Pons (tissue), 1 donor: ENCODE measurements at regions not wholly inside any gene's neighbourhood (a gene's known extent, or its start where the extent isn't known, plus 50 kb on each side); places are given as distances from the start of the nearest gene placed in this dataset.
"Not testable (repeated sequence)": the region's sequence is repeated elsewhere in the genome, so short reads cannot be mapped to it uniquely, and the experiment has no call there.

Experiments
- DNase-seq: peaks from one replicate; pipeline ENCODE4 v3.0.0-alpha.2; 2016; ENCODE audit warnings: low spot score

GRCh38 chr5:164298165-164298564 is 792.7 kb downstream of the MAT2B start:
- DNase-seq, result no peak

DNA sequence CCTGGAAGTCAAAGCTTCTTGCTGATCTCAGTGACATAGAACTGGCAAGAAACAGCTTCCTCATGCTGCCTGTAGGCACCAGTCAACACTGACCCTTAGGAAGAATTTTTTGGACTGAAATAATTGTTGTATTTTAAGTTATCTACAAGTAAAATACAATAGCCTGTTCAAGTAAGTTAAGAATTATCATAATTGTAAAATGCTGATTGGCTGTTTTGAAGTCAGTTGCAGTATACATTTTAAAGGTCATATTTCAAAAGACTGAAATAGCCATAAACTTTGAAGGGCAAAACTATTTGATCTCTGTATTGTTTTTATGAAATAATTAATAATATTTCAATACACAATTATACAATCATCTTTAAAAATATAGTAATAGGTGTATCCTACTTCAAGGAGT is 794.9 kb downstream of the MAT2B start:
- DNase-seq, result no peak

DNA sequence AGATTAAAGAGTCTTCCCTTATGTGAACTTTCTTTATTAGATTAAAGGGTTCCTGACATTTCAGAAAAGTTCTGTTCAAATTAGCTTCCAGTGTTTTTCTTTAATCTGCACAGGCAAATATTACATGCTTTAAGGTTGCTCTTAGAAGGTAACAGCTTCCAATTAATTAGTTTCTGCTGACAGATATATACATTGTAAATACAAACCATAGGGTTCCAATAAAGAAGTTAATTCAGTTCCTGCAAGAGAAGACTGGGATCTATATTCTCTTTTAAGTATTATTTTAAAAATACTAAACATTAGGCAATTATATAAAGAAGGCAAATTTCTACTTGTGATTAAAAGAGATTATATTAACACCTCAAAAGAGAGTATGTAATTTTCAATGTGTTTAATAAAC is 795.7 kb downstream of the MAT2B start:
- no peak for DNase-seq

GRCh38 chr5:164301708-164302107 is 796.3 kb downstream of the MAT2B start:
- no peak for DNase-seq

DNA sequence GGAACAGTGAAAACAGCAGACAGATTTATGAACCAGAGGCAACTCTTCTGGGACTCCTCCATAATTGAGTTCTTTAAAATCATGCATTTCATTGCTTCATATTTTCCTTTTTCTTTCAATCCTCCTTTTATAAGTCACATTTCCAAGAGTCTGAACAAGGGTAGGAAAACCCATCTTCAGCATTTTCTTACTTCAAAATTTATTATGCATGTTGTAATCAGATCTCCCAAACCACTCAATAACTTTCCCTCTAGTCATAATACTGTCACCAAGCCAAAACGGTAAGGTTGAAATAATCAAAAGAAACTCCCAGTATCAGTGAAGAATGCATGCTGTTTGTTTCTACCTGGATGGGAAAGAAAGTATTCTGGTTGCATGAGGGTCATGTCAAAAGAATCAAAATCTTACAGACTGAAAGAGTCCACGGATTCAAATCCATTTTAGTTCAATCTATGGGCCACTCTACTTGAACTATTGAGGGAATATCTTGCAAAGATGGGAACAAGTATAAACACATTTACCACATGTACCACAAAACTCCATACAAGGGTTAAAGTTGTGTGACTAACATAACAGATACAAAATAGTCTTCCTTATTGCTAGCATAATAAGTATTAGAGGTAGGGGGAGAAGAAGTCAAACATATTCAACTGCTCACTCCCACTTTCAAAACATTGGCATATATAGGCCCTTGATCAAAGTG is 797.3 kb downstream of the MAT2B start:
- no peak for DNase-seq

DNA sequence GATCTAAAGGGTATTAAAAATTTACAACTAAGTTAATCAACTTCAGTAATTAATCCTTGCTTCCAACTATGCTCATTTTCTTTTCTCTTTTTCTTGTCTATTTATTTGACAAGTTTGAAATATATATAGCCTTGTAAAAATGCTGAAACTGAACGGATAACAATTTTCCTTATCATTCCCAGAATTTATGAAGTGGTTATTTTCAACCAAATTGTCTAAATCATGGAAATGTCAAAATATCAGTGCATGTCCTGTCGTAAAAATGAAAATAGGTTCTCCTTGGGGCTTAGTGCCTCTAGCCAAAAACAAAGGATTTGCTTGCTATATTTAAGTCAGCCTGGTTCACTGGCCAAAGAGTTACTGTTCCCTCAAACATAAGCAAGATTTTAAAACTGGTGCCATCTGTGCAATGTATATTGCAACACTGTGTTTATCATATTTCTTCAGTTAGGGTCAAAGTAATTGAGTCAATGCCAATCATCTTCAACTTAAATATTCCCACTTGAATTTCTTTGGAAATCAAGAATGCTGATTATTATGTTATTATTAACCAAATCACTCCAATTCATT is 798.3 kb downstream of the MAT2B start:
- DNase-seq, result no peak

- DNase-seq, result no peak
Measured at GRCh38 chr5:164306662-164307061, 801.2 kb downstream of the MAT2B start.

- no peak for DNase-seq
Measured at GRCh38 chr5:164312801-164313200, 807.4 kb downstream of the MAT2B start.

DNA sequence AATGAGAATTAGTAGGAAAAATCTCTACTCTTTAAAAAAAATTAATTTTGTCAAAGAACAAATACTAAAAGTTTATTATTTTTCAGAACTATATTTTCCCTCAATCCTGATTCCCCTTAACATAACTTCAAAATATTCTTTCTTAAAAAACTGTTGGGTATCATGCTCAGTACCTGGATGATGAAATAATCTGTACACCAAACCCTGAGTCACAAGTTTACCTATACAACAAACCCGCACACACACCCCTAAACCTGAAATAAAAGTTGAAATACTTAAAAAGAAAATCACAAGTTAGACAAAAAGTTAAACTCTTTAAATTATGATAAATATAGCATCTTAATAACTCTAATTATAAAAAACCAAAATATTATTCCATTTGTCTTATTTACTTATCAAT is 812.3 kb downstream of the MAT2B start:
- DNase-seq, result no peak

DNA sequence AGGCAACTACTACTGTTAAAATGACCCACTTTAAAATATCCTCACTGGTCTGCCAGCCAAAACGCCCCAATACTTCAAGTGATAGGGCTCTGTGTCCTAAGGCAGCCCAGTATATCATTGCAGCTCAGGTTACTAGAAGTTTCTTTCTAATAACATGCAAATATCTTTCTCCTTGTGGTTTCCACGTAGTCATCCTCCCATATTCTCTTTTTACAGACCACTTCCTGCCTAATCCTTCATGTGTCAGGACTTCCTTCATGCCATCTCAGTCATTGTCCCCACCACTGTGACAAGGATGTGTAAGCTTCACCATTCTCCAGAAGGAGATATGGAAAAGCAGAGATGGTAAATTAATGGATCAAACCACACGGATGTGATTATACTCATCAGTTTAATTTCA is 813.7 kb downstream of the MAT2B start:
- DNase-seq, result no peak

DNA sequence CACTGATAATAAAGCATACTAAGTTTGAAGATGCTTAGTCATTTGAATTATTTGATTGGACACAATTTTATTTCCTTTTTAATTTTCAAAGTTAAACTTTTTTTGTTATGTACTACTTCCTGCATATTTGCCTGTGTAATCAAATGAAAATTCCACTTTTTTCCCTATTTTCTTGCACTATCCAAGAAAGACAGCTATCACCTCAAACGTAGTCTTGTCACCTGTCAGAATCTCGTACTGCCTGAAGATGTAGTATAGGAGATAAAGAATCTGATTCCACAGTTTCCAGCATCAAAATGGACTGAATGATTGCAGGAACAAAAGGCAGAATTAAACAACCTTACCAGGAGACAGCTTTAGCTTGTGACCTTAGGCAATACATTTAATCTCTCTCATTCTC is 818.8 kb downstream of the MAT2B start:
- DNase-seq, result no peak

GRCh38 chr5:164326219-164326618 is 820.8 kb downstream of the MAT2B start:
- DNase-seq, result no peak

- not testable (repeated sequence) for DNase-seq
Measured at GRCh38 chr5:164327166-164327565, 821.7 kb downstream of the MAT2B start.

DNA sequence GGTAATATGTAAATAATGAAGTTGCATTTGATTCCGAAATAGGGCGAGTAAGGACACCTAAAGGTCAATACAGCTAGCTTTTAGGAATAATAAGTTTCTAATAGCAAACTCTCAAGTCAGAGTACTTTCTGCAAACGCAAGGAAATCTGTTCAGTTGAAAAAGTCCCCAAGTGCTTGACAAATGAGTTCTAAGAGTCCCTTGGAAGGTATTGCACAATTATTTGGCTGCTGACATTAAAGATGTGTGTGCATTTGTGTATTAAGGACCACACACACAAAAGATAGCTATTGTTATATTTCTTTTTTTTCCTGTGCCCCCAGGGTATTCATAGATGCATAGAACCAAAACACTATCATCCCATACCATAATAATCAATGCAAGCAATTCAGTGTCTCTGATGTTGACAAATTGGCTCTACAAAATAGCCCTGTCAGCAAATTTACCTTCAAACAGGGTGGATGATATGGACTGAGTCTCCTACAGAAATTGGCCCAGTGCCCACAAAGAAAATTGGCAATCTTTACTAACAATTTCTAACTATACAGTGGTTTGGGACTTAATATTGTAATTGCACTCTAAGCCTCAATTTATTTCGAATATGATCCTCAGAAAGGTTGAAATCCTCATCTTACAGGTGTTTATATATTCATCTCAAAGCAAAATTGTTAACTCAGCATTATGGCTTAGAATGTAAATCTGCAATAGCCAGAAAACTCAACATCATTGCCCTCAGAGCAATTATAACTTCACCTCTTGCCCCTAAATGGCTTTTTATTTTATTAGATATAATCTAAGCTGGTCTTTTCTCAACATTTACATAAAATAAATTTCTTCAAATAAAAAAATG is 827.2 kb downstream of the MAT2B start:
- DNase-seq, result no peak

GRCh38 chr5:164335837-164336236 is 830.4 kb downstream of the MAT2B start:
- no peak for DNase-seq

DNA sequence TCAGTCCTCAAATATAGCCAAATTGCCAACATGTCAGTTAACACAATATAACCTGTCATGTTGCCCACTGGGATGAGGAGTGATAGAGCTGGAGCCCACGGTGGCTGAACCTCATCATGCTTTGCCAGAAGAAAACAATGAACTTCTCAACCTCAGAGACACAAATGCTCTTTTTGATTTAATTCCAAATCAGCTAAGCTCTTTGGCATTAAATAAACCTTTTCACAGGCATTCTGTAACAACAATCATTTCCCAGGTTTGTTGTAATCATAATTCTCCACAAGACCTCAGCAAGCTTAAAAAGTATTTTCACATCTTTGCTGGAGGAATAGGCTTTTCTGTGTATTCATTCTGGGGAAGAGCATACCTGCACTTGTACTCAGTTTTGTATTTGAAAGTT is 830.9 kb downstream of the MAT2B start:
- DNase-seq, result no peak

- DNase-seq, result no peak
Measured at GRCh38 chr5:164336906-164337305, 831.5 kb downstream of the MAT2B start.

DNA sequence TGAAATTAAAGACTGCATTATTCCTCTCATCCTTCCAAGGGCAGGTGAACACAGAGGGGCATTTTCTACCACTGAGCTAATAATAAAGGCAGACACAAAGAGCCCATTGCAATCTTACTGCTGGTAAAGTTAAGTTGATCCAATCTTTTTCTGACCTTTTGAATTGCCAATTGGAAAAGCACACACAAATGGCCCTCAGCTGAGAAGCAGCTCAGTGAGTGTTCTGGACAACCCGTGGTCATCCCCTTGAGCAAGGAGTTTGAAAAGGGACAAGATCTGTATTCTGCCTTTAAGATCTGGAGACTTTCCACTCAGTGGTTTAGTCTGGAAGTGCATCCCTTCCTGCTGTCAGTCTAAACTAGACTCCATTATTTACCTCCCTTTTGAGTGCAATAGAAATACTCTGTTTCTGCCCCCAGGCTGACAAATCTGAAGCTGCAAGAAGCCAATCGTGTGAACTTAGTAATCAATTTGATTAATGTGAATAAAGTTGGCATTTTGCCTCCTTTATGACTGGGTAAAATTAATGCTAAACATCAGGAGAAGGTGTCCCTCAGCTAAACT is 835.7 kb downstream of the MAT2B start:
- no peak for DNase-seq

GRCh38 chr5:164345173-164345849 is 839.9 kb downstream of the MAT2B start:
- no peak for DNase-seq

DNA sequence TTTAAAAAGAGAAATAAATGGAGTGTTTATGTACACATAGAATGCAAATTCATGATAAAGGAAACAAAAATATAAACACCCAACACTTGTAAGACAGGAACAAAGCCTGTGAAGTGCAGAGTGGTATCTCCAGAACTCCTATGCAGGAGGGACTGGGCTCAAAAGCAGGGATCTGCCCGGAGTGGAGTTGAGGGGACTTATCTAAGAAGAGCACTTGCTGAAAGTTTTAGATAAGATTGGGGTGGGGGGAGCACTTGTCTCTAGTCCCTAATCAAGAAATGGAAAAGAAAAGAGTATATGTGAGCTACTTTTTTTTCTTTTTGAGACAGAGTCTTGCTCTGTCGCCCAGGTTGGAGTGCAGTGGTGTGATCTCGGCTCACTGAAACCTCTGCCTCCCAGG is 840.4 kb downstream of the MAT2B start:
- no peak for DNase-seq

GRCh38 chr5:164346785-164347630 is 841.6 kb downstream of the MAT2B start:
- DNase-seq, result no peak
